ENCODE measurements at regions not wholly inside any gene's neighbourhood (a gene's known extent, or its start where the extent isn't known, plus 50 kb on each side); places are given as distances from the start of the nearest gene placed in this dataset.

GRCh38 chr12:60805364-60805763 lies 1209.5 kb downstream of the SLC16A7 start:
- DNase-seq = no peak

DNA sequence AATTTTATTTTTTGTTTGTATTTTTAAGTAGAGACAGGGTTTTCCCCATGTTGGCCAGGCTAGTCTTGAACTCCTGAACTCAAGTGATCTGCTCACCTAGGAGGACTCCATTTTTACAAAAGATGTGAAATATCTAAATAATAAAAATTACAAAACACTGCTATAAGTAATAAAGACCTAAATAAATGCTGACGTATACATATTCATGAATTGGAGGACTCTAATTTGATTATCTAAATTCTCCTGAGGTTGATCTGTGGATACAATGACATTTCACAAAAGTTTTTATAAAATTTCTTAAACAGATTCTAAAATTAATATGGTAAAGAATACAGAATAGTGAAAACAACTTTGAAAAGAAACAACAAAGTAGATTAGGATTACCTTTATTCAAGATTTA lies 1224.0 kb downstream of the SLC16A7 start:
- DNase-seq = no peak

DNA sequence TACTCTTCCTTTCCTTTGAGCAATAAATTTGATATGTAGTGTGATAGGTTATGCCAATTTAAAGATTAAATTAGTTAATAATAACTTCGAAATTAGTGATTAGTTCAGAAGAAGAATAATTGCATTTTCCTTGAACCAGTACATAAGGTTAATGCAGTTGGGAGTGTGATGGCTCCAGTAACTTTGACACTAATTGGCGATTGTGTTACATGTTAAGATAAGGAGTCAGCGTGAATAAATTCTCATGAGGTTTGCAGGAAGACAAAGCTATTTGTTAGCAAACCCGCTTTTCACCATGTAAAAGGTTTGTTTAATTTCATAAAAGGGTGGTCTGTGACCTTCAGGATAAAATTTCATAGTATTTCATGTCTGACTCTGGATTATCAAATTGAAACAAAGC lies 1226.8 kb downstream of the SLC16A7 start:
- DNase-seq = no peak

- no peak for DNase-seq
Measured at GRCh38 chr12:60830381-60830780, 1234.6 kb downstream of the SLC16A7 start.

DNA sequence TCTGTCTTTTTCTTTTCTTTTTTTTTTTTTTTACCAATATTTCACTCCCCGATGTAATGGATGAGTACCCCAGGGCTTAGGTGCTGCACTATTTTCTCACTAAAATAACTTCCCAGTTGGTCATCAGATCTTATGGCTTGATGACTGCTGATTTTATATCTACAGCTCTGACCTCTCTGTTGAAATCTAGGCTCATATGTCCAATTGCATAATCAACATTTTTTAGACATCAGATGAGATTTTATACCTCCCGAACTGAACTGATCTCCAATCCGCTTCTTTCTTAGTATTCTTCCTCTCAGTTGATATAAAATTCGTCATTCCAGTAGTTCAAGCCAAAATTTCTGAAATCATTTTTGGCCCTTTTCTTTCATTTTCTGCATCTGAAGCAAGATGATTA lies 1236.5 kb downstream of the SLC16A7 start:
- DNase-seq = no peak

DNA sequence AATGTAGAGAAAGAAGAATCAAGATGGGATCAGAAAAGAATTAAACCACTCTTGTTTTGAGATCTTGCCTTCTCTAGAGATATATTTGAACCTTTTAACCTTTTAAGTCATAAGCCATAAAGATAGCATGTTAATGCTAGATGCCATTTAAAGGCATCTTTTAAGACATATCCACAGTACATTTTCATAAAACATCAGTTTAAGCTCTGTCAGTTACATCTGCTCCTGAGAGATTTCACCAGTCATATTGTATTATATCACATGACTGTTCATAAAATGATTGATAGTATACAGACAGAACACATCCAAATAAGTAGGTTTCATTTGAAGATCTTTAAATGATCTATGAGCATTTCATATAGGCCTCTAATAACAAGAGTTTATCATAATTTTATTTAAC lies 1238.5 kb downstream of the SLC16A7 start:
- DNase-seq = no peak

DNA sequence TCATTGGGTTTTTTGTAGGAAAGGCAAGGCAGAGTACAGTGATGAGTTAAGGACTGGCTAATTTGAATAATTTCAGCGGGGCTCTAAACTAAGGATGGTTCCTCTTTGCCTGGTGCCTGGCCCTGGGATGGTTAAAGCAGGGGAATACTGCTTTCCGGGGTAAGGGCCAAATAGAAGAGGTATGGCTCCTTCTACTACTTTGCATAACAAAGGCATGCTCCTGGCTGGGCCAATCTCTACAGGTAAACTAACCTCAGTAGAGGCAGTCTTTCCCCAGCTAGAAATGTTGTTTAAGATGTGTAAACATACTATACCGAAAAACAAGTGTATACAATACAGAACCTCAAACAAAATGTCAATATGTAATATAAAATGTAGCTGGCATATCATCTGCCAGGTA lies 1239.0 kb downstream of the SLC16A7 start:
- no peak for DNase-seq

DNA sequence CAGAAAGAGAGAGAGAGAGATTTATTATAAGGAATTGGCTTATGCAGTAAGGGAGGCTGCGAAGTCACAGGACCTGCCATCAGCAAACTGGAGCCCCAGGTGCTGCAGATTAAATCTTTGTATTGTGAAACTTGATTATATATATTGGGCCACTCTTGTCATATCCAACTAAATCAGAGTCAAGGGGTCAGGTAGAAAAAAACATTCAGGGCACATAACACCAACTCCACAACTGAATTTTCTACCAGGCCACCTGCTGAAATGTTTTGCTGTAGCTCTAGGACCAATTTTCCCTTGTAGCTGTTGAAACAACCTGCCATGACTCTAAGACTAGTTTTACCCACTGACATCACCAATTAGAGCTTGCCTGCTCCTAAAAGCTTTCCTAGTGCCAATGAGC lies 1240.8 kb downstream of the SLC16A7 start:
- DNase-seq = no peak

DNA sequence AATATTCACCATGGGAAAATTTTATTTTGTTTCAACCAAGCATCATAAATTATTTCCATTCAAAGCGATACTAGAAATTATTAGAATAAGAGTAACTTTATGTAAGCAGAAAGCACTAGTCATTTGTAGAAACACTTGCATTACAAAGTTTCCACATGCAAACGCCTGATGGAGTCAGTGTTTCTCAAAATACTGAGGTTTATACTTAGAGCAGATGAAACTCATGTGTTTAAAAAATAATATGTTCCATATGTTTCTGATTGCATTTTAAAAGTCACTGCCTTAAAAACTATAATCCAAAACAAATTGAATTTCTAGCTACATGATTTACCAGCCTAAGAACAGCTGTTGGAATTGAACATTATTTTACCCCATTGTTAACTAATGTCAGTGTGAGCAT lies 1246.4 kb downstream of the SLC16A7 start:
- DNase-seq = no peak

DNA sequence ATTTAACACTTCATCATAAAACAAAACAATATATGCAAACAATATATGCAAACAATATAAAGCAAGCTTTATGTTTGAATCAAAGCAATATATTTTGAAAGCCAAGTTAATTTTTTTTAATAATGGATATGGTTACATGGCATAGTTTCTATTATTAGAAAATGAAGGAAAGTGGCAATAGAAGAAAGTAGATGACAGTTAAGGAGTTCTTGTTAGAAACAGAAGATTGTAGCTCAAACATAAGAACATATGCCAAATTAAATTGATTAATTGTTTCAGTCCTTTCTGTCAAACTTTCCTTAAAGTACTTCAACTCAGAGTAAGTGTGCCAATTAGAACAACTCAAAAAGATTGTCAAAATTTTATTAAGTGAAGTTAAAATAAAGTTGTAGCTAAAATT lies 1248.3 kb downstream of the SLC16A7 start:
- DNase-seq = no peak

- DNase-seq = no peak
Measured at GRCh38 chr12:60844875-60845274, 1249.0 kb downstream of the SLC16A7 start.

GRCh38 chr12:60845696-60846095 lies 1249.9 kb downstream of the SLC16A7 start:
- DNase-seq = no peak

- no peak for DNase-seq
Measured at GRCh38 chr12:60847281-60847680, 1251.5 kb downstream of the SLC16A7 start.

- no peak for DNase-seq
Measured at GRCh38 chr12:60849723-60850122, 1253.9 kb downstream of the SLC16A7 start.

DNA sequence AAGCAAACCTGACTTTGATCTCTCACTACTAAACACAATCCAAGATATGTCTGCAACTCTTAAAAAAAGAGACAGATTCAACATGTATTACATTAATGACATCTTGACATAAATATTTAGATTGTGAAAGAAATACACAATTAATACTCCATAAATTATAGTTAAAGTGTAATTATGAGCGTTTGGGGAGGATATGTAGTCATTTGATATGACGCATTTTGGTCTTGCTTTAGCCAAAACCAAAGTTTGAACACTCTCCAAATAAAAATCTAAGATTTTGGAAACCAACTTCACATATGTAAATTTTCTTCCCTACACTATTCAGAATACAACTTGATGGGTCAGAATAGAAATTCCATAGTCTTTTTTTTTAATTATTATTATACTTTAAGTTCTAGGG lies 1257.6 kb downstream of the SLC16A7 start:
- DNase-seq = no peak

GRCh38 chr12:60863421-60863820 lies 1267.6 kb downstream of the SLC16A7 start:
- no peak for DNase-seq

- DNase-seq = no peak
Measured at GRCh38 chr12:60872219-60872618, 1276.4 kb downstream of the SLC16A7 start.

- no peak for DNase-seq
Measured at GRCh38 chr12:60872850-60873713, 1277.3 kb downstream of the SLC16A7 start.

DNA sequence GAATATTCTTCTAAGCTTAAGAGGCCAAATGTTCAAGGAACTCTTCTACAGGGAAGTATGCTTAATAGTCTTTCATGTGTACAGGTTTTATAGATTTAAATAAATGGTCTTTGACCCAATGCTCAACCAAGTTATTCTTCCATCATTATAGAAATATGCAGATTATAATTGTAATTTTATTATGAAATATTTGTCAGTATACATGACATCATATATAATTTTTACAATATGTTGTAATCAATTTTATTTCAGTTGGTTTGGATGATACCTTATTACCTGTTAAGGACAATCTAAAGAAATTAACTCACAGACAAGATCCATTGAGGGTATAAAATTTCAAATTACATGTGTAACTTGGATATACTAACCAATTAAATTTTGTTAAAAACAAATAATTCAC lies 1278.3 kb downstream of the SLC16A7 start:
- no peak for DNase-seq

DNA sequence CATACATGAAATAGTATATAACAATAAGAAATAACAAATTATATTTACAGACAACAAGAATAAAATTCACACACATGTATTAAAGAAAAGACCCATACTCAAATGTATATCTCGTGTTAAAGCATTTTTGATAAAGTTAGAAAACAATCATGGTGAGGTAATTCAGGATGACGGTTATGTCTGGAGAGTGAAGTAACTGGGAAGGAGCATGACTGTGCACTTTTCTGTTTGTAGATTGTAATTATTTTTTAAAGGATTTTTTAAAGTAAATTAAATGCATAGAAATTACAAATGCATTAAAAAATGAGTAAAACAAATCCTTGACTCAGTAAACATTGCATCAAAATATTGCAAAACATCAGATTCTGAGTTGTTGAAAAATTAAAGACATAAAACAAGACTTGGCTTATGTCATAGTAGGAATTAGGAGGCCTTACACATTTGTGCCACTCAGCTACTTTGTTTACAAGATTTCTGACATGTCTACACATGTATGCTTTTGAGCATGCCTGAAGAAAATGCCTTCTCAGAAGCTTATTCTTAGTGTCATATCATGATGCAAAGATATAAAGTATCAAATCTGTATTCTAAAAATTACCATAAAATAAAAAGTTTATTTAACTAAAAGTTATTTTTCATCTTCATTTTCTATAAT lies 1325.1 kb downstream of the SLC16A7 start:
- no peak for DNase-seq

DNA sequence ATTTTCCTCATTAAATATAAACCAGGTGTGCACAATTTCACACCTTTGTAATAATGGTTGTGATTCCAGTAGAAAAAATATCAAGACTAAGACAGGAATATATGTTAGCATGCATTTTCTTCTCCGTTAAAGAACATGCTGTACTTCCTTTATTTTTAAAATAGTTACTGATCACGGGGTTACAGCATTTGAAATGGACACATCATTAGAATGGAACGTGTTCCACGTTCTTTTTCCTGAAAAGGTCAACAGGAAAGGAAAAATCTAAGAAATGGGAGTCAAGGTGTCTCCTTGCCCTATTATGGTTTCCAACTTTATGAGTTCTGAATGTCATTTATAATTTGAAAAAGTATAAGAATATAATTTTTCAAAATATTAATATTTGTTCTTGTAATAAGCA lies 1325.7 kb downstream of the SLC16A7 start:
- DNase-seq = no peak

GRCh38 chr12:60926256-60926655 lies 1330.4 kb downstream of the SLC16A7 start:
- no peak for DNase-seq

- DNase-seq = no peak
Measured at GRCh38 chr12:60930151-60930550, 1330.1 kb upstream of the USP15 start.

- DNase-seq = no peak
Measured at GRCh38 chr12:60935981-60936761, 1324.0 kb upstream of the USP15 start.

All from NCI-H1417 treated with DMSO at 0.1 percent for 48 hours (cell line).